H1 (cell line): ENCODE measurements at regions not wholly inside any gene's neighbourhood (a gene's known extent, or its start where the extent isn't known, plus 50 kb on each side); places are given as distances from the start of the nearest gene placed in this dataset.

ENCODE experiments used
- CTCF ChIA-PET: fragments of 300-600 bp; sonication (Branson Sonifier 250); formaldehyde crosslinking; loops from one replicate; lab custom pipeline; 2021; ENCODE audit not compliant: partially characterized antibody; lab: Charles Lee
- POLR2A ChIA-PET: fragments of 300-600 bp; sonication (Branson Sonifier 250); formaldehyde crosslinking; loops from one replicate; lab custom pipeline; 2021; ENCODE audit warnings: inconsistent platforms; ENCODE audit not compliant: partially characterized antibody; lab: Charles Lee
- DNase-seq, 2 experiments: peaks; one replicate each; pipeline versions ENCODE4 v3.0.0 to v3.0.0-alpha.2; 2010 to 2022; ENCODE audit warnings: low spot score in 2 of 2, low read depth in 1 of 2, mixed read lengths in 1 of 2
- FAIRE-seq: peaks from 2 replicates; lab custom pipeline; 2011; peaks lifted over from hg19 to GRCh38; lab: Jason Lieb, UNC
- H2AFZ ChIP-seq: 2 replicates; pipeline ENCODE4 v1.8.1; 2012; ENCODE audit warnings: low read length, inconsistent platforms
- H2AK5ac ChIP-seq: 2 replicates; pipeline ENCODE4 v1.6.1; 2013; ENCODE audit warnings: low read depth, low read length
- H2BK120ac ChIP-seq: replicated peaks from 2 replicates; pipeline ENCODE3; 2013; ENCODE audit warnings: low read depth, low read length, inconsistent platforms
- H2BK12ac ChIP-seq: 2 replicates; pipeline ENCODE4 v1.6.1; 2013; ENCODE audit warnings: low read depth, low read length
- H2BK15ac ChIP-seq: 2 replicates; pipeline ENCODE4 v1.6.1; 2013; ENCODE audit warnings: low read length
- H2BK20ac ChIP-seq: 2 replicates; pipeline ENCODE4 v1.6.1; 2013; ENCODE audit warnings: low read length
- H2BK5ac ChIP-seq: 2 replicates; pipeline ENCODE4 v1.6.1; 2013; ENCODE audit warnings: low read depth, low read length
- H3K14ac ChIP-seq: 2 replicates; pipeline ENCODE4 v1.6.1; 2013; ENCODE audit warnings: inconsistent platforms; ENCODE audit not compliant: insufficient read length
- H3K18ac ChIP-seq: 2 replicates; pipeline ENCODE4 v1.6.1; 2013; ENCODE audit warnings: low read length; ENCODE audit errors: extremely low read depth
- H3K23ac ChIP-seq: 2 replicates; pipeline ENCODE4 v1.6.1; 2013; ENCODE audit warnings: inconsistent platforms; ENCODE audit not compliant: insufficient read length
- H3K23me2 ChIP-seq: 2 replicates; pipeline ENCODE4 v1.6.1; 2013; ENCODE audit warnings: low read depth, low read length
- H3K27ac ChIP-seq: 2 replicates; pipeline ENCODE4 v1.6.1; 2011; ENCODE audit warnings: low read depth, low read length, inconsistent platforms
- H3K27me3 ChIP-seq, 4 experiments: replicated peaks in 1 of 4; 1 replicate in 1 of 4; 2 replicates in 3 of 4; pipeline versions ENCODE4 v1.6.1 to v1.8.1; 2011 to 2013; ENCODE audit warnings: low read length in 3 of 4, mild to moderate bottlenecking in 3 of 4, inconsistent platforms in 2 of 4, mixed read lengths in 2 of 4, moderate library complexity in 1 of 4; ENCODE audit not compliant: control insufficient read depth in 3 of 4, insufficient read depth in 3 of 4; ENCODE audit errors: extremely low read depth in 1 of 4
- H3K36me3 ChIP-seq, 4 experiments: 2 replicates each; pipeline versions ENCODE4 v1.6.1 to v1.8.1; 2011 to 2013; ENCODE audit warnings: mild to moderate bottlenecking in 4 of 4, low read length in 3 of 4, moderate library complexity in 2 of 4, control low read depth in 1 of 4, inconsistent platforms in 1 of 4; ENCODE audit not compliant: insufficient read depth in 4 of 4, control insufficient read depth in 2 of 4
- H3K4ac ChIP-seq: replicated peaks from 2 replicates; pipeline ENCODE3; 2013; ENCODE audit warnings: low read length, low read depth, mixed read lengths, inconsistent platforms; ENCODE audit not compliant: insufficient read length
- H3K4me1 ChIP-seq, 4 experiments: replicated peaks in 1 of 4; 1 replicate in 1 of 4; 2 replicates in 3 of 4; pipeline versions ENCODE4 v1.6.1 to v1.8.1; 2011 to 2013; ENCODE audit warnings: low read length in 3 of 4, inconsistent platforms in 2 of 4, mixed read lengths in 1 of 4; ENCODE audit not compliant: insufficient read depth in 4 of 4, control insufficient read depth in 3 of 4
- H3K4me2 ChIP-seq, 2 experiments: 2 replicates each; pipeline versions ENCODE4 v1.6.1 to v1.8.1; 2011 to 2013; ENCODE audit warnings: low read depth in 2 of 2, low read length in 2 of 2, control low read depth in 1 of 2, inconsistent platforms in 1 of 2, mild to moderate bottlenecking in 1 of 2; ENCODE audit not compliant: insufficient read depth in 1 of 2
- H3K4me3 ChIP-seq, 4 experiments: fragments of 200-600, 300-600 bp in 1 of 4; sonication (generic), shearing (Covaris generic), sonication (Bioruptor Twin) in 1 of 4; 2 replicates each; pipeline versions ENCODE4 v1.5.1 to v1.8.1; 2011 to 2016; ENCODE audit warnings: low read length in 4 of 4, low read depth in 3 of 4, control low read depth in 2 of 4, inconsistent platforms in 2 of 4, mild to moderate bottlenecking in 2 of 4, mixed read lengths in 1 of 4, moderate library complexity in 1 of 4; ENCODE audit not compliant: insufficient read depth in 2 of 4; ENCODE audit errors: extremely low read depth in 1 of 4
- H3K56ac ChIP-seq: replicated peaks from 2 replicates; pipeline ENCODE3; 2013; ENCODE audit warnings: low read depth, mild to moderate bottlenecking, mixed read lengths, low read length, inconsistent platforms; ENCODE audit not compliant: insufficient read length
- H3K79me1 ChIP-seq: 2 replicates; pipeline ENCODE4 v1.6.1; 2013; ENCODE audit warnings: low read depth, low read length, control low read depth
- H3K79me2 ChIP-seq, 2 experiments: 2 replicates each; pipeline versions ENCODE4 v1.6.1 to v1.8.1; 2012 to 2013; ENCODE audit warnings: low read length in 2 of 2, mild to moderate bottlenecking in 2 of 2, inconsistent platforms in 1 of 2; ENCODE audit not compliant: insufficient read depth in 2 of 2, control insufficient read depth in 1 of 2
- H3K9ac ChIP-seq, 4 experiments: replicated peaks in 1 of 4; 1 replicate in 1 of 4; 2 replicates in 3 of 4; pipeline versions ENCODE4 v1.6.1 to v1.8.1; 2011 to 2013; ENCODE audit warnings: low read depth in 3 of 4, low read length in 3 of 4, control low read depth in 2 of 4, mild to moderate bottlenecking in 2 of 4, moderate library complexity in 2 of 4, inconsistent platforms in 1 of 4; ENCODE audit errors: extremely low read depth in 1 of 4
- H3K9me3 ChIP-seq, 2 experiments: 2 replicates each; pipeline versions ENCODE4 v1.6.1 to v1.8.1; 2012 to 2013; ENCODE audit warnings: mild to moderate bottlenecking in 2 of 2, moderate library complexity in 2 of 2, control low read depth in 1 of 2, inconsistent platforms in 1 of 2, low read depth in 1 of 2, low read length in 1 of 2, mixed read lengths in 1 of 2; ENCODE audit not compliant: insufficient read depth in 2 of 2
- H4K20me1 ChIP-seq, 2 experiments: replicated peaks in 1 of 2; 2 replicates each; pipeline versions ENCODE3 to v1.8.1; 2011 to 2013; ENCODE audit warnings: inconsistent platforms in 2 of 2, low read length in 2 of 2, mild to moderate bottlenecking in 1 of 2; ENCODE audit not compliant: insufficient read depth in 2 of 2, control insufficient read depth in 1 of 2
- H4K5ac ChIP-seq: 2 replicates; pipeline ENCODE4 v1.6.1; 2013; ENCODE audit warnings: low read length, low read depth, mixed read lengths, inconsistent platforms; ENCODE audit not compliant: insufficient read length
- H4K8ac ChIP-seq: 2 replicates; pipeline ENCODE4 v1.8.0; 2013; ENCODE audit warnings: mild to moderate bottlenecking, moderate library complexity, low read length, inconsistent platforms; ENCODE audit not compliant: insufficient read depth; ENCODE audit errors: extremely low read depth
- H4K91ac ChIP-seq: replicated peaks from 2 replicates; pipeline ENCODE3; 2013; ENCODE audit warnings: low read length, mixed read lengths, inconsistent platforms; ENCODE audit not compliant: insufficient read length
- CHD2 ChIP-seq: IDR thresholded peaks from 2 replicates; pipeline ENCODE4 v1.6.1; 2012; ENCODE audit warnings: low read length, improper control_type of control experiment
- POLR2AphosphoS5 ChIP-seq: IDR thresholded peaks from 2 replicates; pipeline ENCODE4 v1.6.1; 2011; ENCODE audit warnings: low read depth, low read length
- RAD21 ChIP-seq, 2 experiments: IDR thresholded peaks in 1 of 2; conservative IDR thresholded peaks in 1 of 2; 2 replicates each; pipeline ENCODE4 v1.6.1; 2011; ENCODE audit warnings: low read depth in 2 of 2, low read length in 2 of 2, improper control_type of control experiment in 1 of 2, inconsistent platforms in 1 of 2, mild to moderate bottlenecking in 1 of 2, moderate library complexity in 1 of 2
- TBP ChIP-seq: IDR thresholded peaks from 2 replicates; pipeline ENCODE4 v1.6.1; 2011; ENCODE audit warnings: low read depth, low read length, improper control_type of control experiment
- WGBS, 2 experiments: shearing (Covaris generic) in 1 of 2; methylation state at CpG; one replicate each; pipeline versions ENCODE4 v1.1.6 to v1.1.7; 2013 to 2015; ENCODE audit warnings: low lambda C conversion rate in 2 of 2, mixed read lengths in 2 of 2, inconsistent platforms in 1 of 2, low coverage in 1 of 2, missing lambda C conversion rate in 1 of 2; ENCODE audit not compliant: insufficient replicate concordance in 2 of 2, insufficient coverage in 1 of 2, insufficient read length in 1 of 2; ENCODE audit errors: extremely low coverage in 1 of 2, missing lambda C conversion rate in 1 of 2; 5-methylcytosine and 5-hydroxymethylcytosine counted together
- TF ChIP-seq, protein P1 (sequence below), 3 experiments: IDR thresholded peaks; 1 replicate in 2 of 3; 2 replicates in 1 of 3; pipeline versions ENCODE4 v1.5.1 to v1.6.1; 2011; ENCODE audit warnings: low read length in 3 of 3, mild to moderate bottlenecking in 3 of 3, inconsistent platforms in 2 of 3, low read depth in 1 of 3, moderate library complexity in 1 of 3; ENCODE audit not compliant: insufficient read depth in 1 of 3; ENCODE audit errors: control extremely low read depth in 1 of 3

DNA sequence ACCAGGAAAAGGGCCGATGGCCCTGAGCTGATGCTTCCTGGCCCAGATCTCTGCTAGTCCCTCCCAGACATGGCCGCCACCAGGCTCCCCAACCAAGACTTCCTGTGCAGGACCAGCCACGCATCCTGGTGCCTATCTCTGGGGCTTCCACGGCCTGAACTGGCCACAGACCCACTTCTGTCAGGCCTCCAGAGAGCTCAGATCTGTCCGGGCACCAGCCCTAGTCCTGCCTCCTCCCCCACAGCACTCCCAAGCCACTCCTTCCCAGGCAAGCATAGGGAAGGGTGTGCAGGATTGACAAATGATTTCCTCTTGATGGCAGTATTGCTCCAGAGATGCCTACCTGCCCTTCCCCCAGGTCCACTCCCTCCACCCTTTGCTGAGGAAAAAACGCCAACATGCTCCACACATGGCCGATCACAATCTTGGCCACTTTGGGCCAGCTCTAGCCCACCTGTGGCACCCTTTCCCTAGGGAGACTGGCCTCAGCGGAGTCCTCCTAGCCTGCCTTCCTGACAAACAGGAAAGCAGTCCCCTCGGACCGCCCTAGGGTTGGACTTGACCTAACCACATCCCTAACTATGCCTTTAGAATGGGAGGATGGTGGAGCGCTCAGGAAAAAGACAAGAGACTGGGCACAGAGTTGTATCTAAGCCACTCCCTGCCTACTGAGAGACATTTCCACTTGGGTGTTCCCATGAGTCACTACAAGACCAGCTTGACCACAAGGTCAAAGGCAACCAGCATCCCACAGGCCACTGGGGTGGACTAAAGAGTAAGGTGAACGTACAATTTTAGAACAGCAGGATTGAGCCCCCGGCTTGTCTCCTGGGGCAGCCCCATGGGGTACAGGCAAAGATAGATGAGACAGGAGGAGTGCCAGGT lies 277.5 kb upstream of the AGTR2 start:
- H2AK5ac ChIP-seq: no peak overlapping the region
- 82% methylated on average over 9 of the region's 13 CpGs; no CpG with 5 or more reads in 1 of the 2 experiments for WGBS, 2 experiments
- no peak overlapping the region for H3K14ac ChIP-seq
- no peak overlapping the region for H3K4me3 ChIP-seq
- no peak overlapping the region for H3K56ac ChIP-seq
- H3K4me1 ChIP-seq: no peaks in the 10 kb centered on the region
- no peaks in the 10 kb centered on the region for H3K23me2 ChIP-seq
- no peak overlapping the region for H4K91ac ChIP-seq
- H2BK15ac ChIP-seq: no peak overlapping the region
- TF ChIP-seq, protein P1, sequence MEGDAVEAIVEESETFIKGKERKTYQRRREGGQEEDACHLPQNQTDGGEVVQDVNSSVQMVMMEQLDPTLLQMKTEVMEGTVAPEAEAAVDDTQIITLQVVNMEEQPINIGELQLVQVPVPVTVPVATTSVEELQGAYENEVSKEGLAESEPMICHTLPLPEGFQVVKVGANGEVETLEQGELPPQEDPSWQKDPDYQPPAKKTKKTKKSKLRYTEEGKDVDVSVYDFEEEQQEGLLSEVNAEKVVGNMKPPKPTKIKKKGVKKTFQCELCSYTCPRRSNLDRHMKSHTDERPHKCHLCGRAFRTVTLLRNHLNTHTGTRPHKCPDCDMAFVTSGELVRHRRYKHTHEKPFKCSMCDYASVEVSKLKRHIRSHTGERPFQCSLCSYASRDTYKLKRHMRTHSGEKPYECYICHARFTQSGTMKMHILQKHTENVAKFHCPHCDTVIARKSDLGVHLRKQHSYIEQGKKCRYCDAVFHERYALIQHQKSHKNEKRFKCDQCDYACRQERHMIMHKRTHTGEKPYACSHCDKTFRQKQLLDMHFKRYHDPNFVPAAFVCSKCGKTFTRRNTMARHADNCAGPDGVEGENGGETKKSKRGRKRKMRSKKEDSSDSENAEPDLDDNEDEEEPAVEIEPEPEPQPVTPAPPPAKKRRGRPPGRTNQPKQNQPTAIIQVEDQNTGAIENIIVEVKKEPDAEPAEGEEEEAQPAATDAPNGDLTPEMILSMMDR (IDR thresholded peaks at IDR 0.05; ENCODE audit: control extremely low read depth in 1 of 3, insufficient read depth in 1 of 3, low read depth in 1 of 3, low read length in 3 of 3): peak in 1 of 3 experiments; percentile 41; a peak in 1 of 4 replicates
- TF ChIP-seq RAD21 (IDR thresholded peaks at IDR 0.05 in 1 of 2, conservative IDR thresholded peaks at IDR 0.05 in 1 of 2; ENCODE audit: low read depth in 2 of 2, low read length in 2 of 2) (peak; percentile 59 to 64), CHD2 (peak; percentile 68; the same call in 1 of the 2 replicates), TBP (no peak), POLR2AphosphoS5 (peak; percentile 37; the same call in 1 of the 2 replicates)
- TF ChIP-seq, all 59 proteins: peak for 4
- no peak for FAIRE-seq
- Histone ChIP-seq H2BK20ac (no peak overlapping the region), H3K23ac (no peak overlapping the region), H3K79me2 (peaks cover 0 to 8% of the 10 kb centered on the region in 2 experiments; a peak in 1 of 4 replicates), H2BK120ac (no peak overlapping the region), H4K5ac (no peak overlapping the region), H2AFZ (no peak overlapping the region), H3K18ac (no peak overlapping the region), H3K79me1 (0 out of 2 replicates have a peak, but pooled peaks cover 2% of the 10 kb centered on the region), H2BK5ac (no peak overlapping the region), H4K20me1 (peaks cover 3 to 21% of the 10 kb centered on the region in 2 experiments), H3K9me3 (no peaks in the 10 kb centered on the region), H4K8ac (no peak overlapping the region), H3K4me2 (no peak overlapping the region), H3K9ac (no peak overlapping the region), H3K4ac (no peak overlapping the region), H3K27ac (no peak overlapping the region), H3K36me3 (peaks cover 0 to 18% (median 6%) of the 10 kb centered on the region in 4 experiments; a peak in 5 of 8 replicates), H3K27me3 (no peaks in the 10 kb centered on the region), H2BK12ac (no peak overlapping the region)
- DNase-seq: peak in 1 of 2 experiments; percentile 44
- POLR2A ChIA-PET: interaction anchor here (0.9 to 2.0 kb wide), 3 partner anchors 10 to 75 kb away, joined by 3 to 7 read pairs (median 4); no protein-coding TSS in a partner anchor
- CTCF ChIA-PET: interaction anchor here (1.2 to 1.3 kb wide), 3 partner anchors 16 to 241 kb away, joined by 4 to 7 read pairs (median 5); no protein-coding TSS in a partner anchor
